Spleen (tissue), 11 donors: ENCODE measurements at regions not wholly inside any gene's neighbourhood (a gene's known extent, or its start where the extent isn't known, plus 50 kb on each side); places are given as distances from the start of the nearest gene placed in this dataset.

ENCODE experiments used
- DNase-seq: peaks from one replicate; pipeline ENCODE4 v3.0.0-alpha.2; 2020
- H3K27ac ChIP-seq, 8 donors: fragments of 200-600 bp; sonication (generic) in 7 of 8; 1 replicate in 4 of 8; 2 replicates in 4 of 8; pipeline versions ENCODE4 v1.5.0 to v1.8.0; 2016 to 2021; ENCODE audit warnings: inconsistent platforms in 4 of 8, mild to moderate bottlenecking in 4 of 8, moderate library complexity in 1 of 8
- H3K27me3 ChIP-seq, 7 donors: fragments of 200-600 bp; sonication (generic) in 6 of 7; replicated peaks in 1 of 7; 1 replicate in 4 of 7; 2 replicates in 3 of 7; pipeline versions ENCODE4 v1.5.0 to v1.8.0; 2016 to 2021; ENCODE audit warnings: inconsistent platforms in 3 of 7, mild to moderate bottlenecking in 1 of 7
- H3K36me3 ChIP-seq, 6 donors: fragments of 200-600 bp; sonication (generic) in 5 of 6; 1 replicate in 4 of 6; 2 replicates in 2 of 6; pipeline versions ENCODE4 v1.5.0 to v1.8.0; 2016 to 2021; ENCODE audit warnings: inconsistent platforms in 2 of 6
- H3K4me1 ChIP-seq, 6 donors: fragments of 200-600 bp; sonication (generic) in 5 of 6; 1 replicate in 3 of 6; 2 replicates in 3 of 6; pipeline versions ENCODE4 v1.5.0 to v1.8.0; 2016 to 2021; ENCODE audit warnings: inconsistent platforms in 3 of 6
- H3K4me3 ChIP-seq, 8 donors: fragments of 200-600 bp; sonication (generic) in 7 of 8; 1 replicate in 4 of 8; 2 replicates in 4 of 8; pipeline versions ENCODE4 v1.5.0 to v1.8.0; 2016 to 2021; ENCODE audit warnings: inconsistent platforms in 4 of 8, mild to moderate bottlenecking in 4 of 8, moderate library complexity in 2 of 8
- H3K9me3 ChIP-seq, 8 donors: fragments of 200-600 bp; sonication (generic) in 7 of 8; 1 replicate in 4 of 8; 2 replicates in 4 of 8; pipeline versions ENCODE4 v1.5.0 to v1.8.0; 2016 to 2021; ENCODE audit warnings: inconsistent platforms in 4 of 8
- POLR2A ChIP-seq, 3 donors: fragments of 450-650 bp; IDR thresholded peaks; one replicate each; pipeline ENCODE4 v1.5.1; 2017; ENCODE audit warnings: antibody characterized with exemption in 3 of 3, mild to moderate bottlenecking in 1 of 3
- POLR2AphosphoS5 ChIP-seq, 3 donors: sonication (generic); formaldehyde crosslinking; IDR thresholded peaks; one replicate each; pipeline ENCODE4 v1.5.1; 2017; ENCODE audit warnings: antibody characterized with exemption in 3 of 3
- WGBS, 5 donors: extraction: QIAGEN DNeasy Blood & Tissue Kit in 3 of 5; methylation state at CpG; one replicate each; pipeline versions ENCODE4 v1.1.5 to v1.1.7; 2013 to 2018; 5-methylcytosine and 5-hydroxymethylcytosine counted together
- intact Hi-C: fragments of 100-400 bp; cut with DNase I; formaldehyde crosslinking; loops from one replicate; pipeline ENCODE4 v1.15.0; 2023; ENCODE audit warnings: low total_unique reads
- TF ChIP-seq, protein P1 (sequence below), 11 experiments: fragments of 200-600 bp in 7 of 11; fragments of 450-650 bp in 4 of 11; sonication (generic) in 4 of 11; IDR thresholded peaks in 8 of 11; conservative IDR thresholded peaks in 3 of 11; 1 replicate in 7 of 11; 2 replicates in 4 of 11; pipeline versions ENCODE4 v1.4.0 to v1.8.0; 2016 to 2021; ENCODE audit warnings: antibody characterized with exemption in 11 of 11, inconsistent platforms in 4 of 11, mild to moderate bottlenecking in 1 of 11
- donor health status: healthy with polysubstance abuse.
- donor health status: DM: no; HTN: no; CAD: no; lungs with moderate emphysema.
- donor health status: DM: no; HTN: no; CAD: no.
- donor health status: Bipolar disorder and iron deficiency.
- donor health status: healthy.
- donor health status: DM: no; HTN: no; CAD: no.
- donor health status: DM: yes; HTN: yes; CAD: no.

DNA sequence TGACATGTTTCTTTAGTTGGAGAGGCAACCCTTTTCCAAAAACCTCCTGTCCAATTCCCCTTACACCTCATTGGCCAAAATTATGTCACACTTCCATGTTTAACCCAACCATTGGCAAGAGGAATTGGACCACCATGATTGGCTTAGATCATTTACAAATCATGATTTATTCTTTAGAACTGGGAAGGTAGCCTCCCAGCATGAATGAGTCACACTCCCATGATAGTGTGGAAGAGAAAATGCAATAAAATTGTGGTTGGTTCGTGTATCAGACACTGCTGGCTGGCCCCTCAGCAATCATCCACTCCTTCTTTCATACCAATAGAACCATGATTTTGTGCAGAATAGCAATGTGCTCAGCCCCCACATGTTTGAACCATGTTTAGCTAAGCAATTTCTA is 156.6 kb upstream of the ACVR2A start:
- H3K27ac ChIP-seq = no peak overlapping the region
- no peaks in the 10 kb centered on the region for H3K27me3 ChIP-seq
- no peak for DNase-seq
- 63 to 74% (median 69%) methylated on average over 1 of the region's 1 CpG for WGBS, 5 donors
- H3K4me1 ChIP-seq = peaks cover 0 to 4% (median 0%) of the 10 kb centered on the region in 6 donors
- TF ChIP-seq POLR2AphosphoS5 (IDR thresholded peaks at IDR 0.05) (no peak), POLR2A (IDR thresholded peaks at IDR 0.05) (no peak)
- H3K9me3 ChIP-seq = peaks cover 0 to 6% (median 0%) of the 10 kb centered on the region in 8 donors
- H3K36me3 ChIP-seq = no peaks in the 10 kb centered on the region
- H3K4me3 ChIP-seq = no peak overlapping the region
- intact Hi-C loops = no loop called here

DNA sequence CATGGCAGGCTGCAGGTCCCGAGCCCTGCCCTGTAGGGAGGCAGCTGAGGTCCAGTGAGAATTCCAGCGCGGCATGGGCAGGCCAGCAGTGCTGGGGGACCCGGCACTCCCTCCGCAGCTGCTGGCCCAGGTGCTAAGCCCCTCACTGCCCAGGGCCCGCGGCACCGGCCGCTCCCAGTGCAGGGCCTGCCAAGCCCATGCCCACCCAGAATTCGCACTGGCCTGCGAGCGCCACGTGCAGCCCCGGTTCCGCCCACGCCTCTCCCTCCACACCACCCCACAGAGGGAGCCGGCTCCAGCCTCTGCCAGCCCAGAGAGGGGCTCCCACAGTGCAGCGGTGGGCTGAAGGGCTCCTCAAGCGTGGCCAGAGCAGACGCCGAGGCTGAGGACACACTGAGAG is 158.5 kb upstream of the ACVR2A start:
- DNase-seq = no peak
- no peak for TF ChIP-seq POLR2AphosphoS5 (IDR thresholded peaks at IDR 0.05)
- TF ChIP-seq POLR2A (IDR thresholded peaks at IDR 0.05) = no peak
- TF ChIP-seq, protein P1, sequence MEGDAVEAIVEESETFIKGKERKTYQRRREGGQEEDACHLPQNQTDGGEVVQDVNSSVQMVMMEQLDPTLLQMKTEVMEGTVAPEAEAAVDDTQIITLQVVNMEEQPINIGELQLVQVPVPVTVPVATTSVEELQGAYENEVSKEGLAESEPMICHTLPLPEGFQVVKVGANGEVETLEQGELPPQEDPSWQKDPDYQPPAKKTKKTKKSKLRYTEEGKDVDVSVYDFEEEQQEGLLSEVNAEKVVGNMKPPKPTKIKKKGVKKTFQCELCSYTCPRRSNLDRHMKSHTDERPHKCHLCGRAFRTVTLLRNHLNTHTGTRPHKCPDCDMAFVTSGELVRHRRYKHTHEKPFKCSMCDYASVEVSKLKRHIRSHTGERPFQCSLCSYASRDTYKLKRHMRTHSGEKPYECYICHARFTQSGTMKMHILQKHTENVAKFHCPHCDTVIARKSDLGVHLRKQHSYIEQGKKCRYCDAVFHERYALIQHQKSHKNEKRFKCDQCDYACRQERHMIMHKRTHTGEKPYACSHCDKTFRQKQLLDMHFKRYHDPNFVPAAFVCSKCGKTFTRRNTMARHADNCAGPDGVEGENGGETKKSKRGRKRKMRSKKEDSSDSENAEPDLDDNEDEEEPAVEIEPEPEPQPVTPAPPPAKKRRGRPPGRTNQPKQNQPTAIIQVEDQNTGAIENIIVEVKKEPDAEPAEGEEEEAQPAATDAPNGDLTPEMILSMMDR (IDR thresholded peaks at IDR 0.05 in 8 of 11, conservative IDR thresholded peaks at IDR 0.05 in 3 of 11) = no peak
- intact Hi-C loops = no loop called here
- peaks cover 0 to 4% (median 0%) of the 10 kb centered on the region in 6 donors for H3K4me1 ChIP-seq
- no peak overlapping the region for H3K27ac ChIP-seq
- no peaks in the 10 kb centered on the region for H3K27me3 ChIP-seq
- H3K36me3 ChIP-seq = no peaks in the 10 kb centered on the region
- no peak overlapping the region for H3K4me3 ChIP-seq
- WGBS, 5 donors = 83 to 96% (median 88%) methylated on average over 12 to 21 of the region's 21 CpGs
- peaks cover 0 to 6% (median 0%) of the 10 kb centered on the region in 8 donors for H3K9me3 ChIP-seq

DNA sequence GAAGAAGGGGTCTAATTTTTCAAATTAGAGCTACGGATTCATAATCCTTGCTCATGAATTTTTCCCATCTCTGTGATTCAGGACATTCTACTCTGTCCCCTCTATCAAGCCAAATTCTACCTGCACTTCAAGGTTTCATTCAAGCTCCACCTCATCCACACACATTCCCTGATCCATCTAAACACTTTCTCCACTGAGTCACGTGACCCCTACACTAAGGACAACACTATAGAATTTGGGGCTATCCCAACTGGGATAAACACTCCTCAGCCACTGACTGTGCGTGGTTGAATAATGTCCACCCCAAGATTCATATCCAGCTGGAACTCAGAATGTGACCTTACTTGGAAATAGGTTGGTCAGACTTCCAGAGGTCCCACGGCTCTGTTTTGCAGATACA is 159.9 kb upstream of the ACVR2A start:
- H3K27ac ChIP-seq = no peak overlapping the region
- no peaks in the 10 kb centered on the region for H3K27me3 ChIP-seq
- no peak overlapping the region for H3K4me3 ChIP-seq
- peaks cover 0 to 6% (median 0%) of the 10 kb centered on the region in 8 donors for H3K9me3 ChIP-seq
- WGBS, 5 donors = 73 to 88% (median 82%) methylated on average over 4 of the region's 4 CpGs
- no peaks in the 10 kb centered on the region for H3K36me3 ChIP-seq
- intact Hi-C loops = no loop called here
- TF ChIP-seq POLR2A (IDR thresholded peaks at IDR 0.05) (no peak), POLR2AphosphoS5 (IDR thresholded peaks at IDR 0.05) (no peak)
- TF ChIP-seq, protein P1 (IDR thresholded peaks at IDR 0.05 in 8 of 11, conservative IDR thresholded peaks at IDR 0.05 in 3 of 11) = no peak
- no peak for DNase-seq
- peaks cover 0 to 4% (median 0%) of the 10 kb centered on the region in 6 donors for H3K4me1 ChIP-seq

DNA sequence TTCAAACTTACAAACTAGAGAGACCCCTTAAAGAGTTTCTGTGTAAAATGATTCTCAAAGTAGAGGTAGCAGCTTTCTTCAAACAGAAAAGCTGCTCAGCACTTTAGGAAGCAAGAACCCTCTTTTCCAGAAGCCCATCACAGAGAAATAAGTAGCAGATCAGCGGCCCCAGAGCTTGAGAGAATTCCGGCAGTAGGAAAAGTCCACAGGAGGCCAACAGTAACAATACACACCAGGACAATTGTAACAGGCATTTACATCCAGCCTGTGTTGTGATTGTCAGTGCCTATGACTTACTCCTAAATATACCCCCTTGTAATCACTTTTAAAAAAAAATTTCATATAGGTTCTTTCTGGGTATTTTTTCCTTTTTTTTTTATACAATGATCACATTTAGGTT is 161.4 kb upstream of the ACVR2A start:
- H3K4me3 ChIP-seq = no peak overlapping the region
- H3K4me1 ChIP-seq = no peaks in the 10 kb centered on the region
- TF ChIP-seq POLR2A (IDR thresholded peaks at IDR 0.05) = no peak
- TF ChIP-seq, protein P1 (IDR thresholded peaks at IDR 0.05 in 8 of 11, conservative IDR thresholded peaks at IDR 0.05 in 3 of 11) = no peak
- TF ChIP-seq POLR2AphosphoS5 (IDR thresholded peaks at IDR 0.05) = no peak
- no peak overlapping the region for H3K27ac ChIP-seq
- no peaks in the 10 kb centered on the region for H3K27me3 ChIP-seq
- intact Hi-C loops = no loop called here
- no peaks in the 10 kb centered on the region for H3K36me3 ChIP-seq
- H3K9me3 ChIP-seq = peaks cover 0 to 6% (median 0%) of the 10 kb centered on the region in 8 donors
- no peak for DNase-seq
- 86 to 98% (median 94%) methylated on average over 2 of the region's 2 CpGs for WGBS, 5 donors

DNA sequence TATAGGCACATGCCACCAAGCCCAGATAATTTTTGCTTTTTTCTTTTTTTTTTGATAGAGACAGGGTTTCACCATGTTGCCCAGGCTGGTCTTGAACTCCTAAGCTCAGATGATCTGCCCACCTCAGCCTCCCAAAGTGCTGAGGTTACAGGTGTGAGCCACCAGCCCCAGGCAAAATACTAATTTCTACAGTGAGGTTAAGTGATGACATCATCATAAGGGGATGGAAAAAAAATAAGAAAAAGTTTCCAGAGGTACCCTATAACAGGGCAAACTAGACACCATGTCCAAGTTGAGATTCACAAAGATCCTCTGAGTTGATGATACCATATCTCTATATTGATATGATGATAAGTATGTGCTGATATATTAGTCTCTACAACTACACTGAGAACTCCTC is 163.7 kb upstream of the ACVR2A start:
- peaks cover 0 to 3% (median 0%) of the 10 kb centered on the region in 8 donors for H3K9me3 ChIP-seq
- H3K27me3 ChIP-seq = no peaks in the 10 kb centered on the region

More for the DNA sequence above, 163.7 kb upstream of the ACVR2A start:
- Histone ChIP-seq H3K4me1 (no peaks in the 10 kb centered on the region), H3K4me3 (no peak overlapping the region), H3K36me3 (no peaks in the 10 kb centered on the region), H3K27ac (no peak overlapping the region)
- intact Hi-C loops = no loop called here
- DNase-seq = no peak
- TF ChIP-seq POLR2AphosphoS5 (IDR thresholded peaks at IDR 0.05) (no peak), POLR2A (IDR thresholded peaks at IDR 0.05) (no peak)
- TF ChIP-seq, protein P1 (IDR thresholded peaks at IDR 0.05 in 8 of 11, conservative IDR thresholded peaks at IDR 0.05 in 3 of 11) = no peak
